ENCODE measurements at regions not wholly inside any gene's neighbourhood (a gene's known extent, or its start where the extent isn't known, plus 50 kb on each side); places are given as distances from the start of the nearest gene placed in this dataset.

- CTCF ChIA-PET: interaction anchor here (0.6 kb wide), 1 partner anchor 15 kb away, joined by 3 read pairs; no protein-coding TSS in a partner anchor
- POLR2A ChIA-PET: no interaction called here
- no peak for TF ChIP-seq CTCF (IDR thresholded peaks at IDR 0.05; ENCODE audit: insufficient read depth, low read length, missing control alignments)
- H3K4me3 ChIP-seq (ENCODE audit: low read depth, low read length): no peak overlapping the region
- DNase-seq (ENCODE audit: low read depth, low spot score): no peak
Observed at GRCh38 chr2:16943279-16943958, 277.8 kb upstream of the CYRIA start.

GRCh38 chr2:16940214-16940613, 274.6 kb upstream of the CYRIA start:
- no peak for DNase-seq (ENCODE audit: low read depth, low spot score)
- no peak overlapping the region for H3K4me3 ChIP-seq (ENCODE audit: low read depth, low read length)
- CTCF ChIA-PET: no interaction called here
- TF ChIP-seq CTCF (IDR thresholded peaks at IDR 0.05; ENCODE audit: insufficient read depth, low read length, missing control alignments): no peak
- POLR2A ChIA-PET: no interaction called here

- no peak for TF ChIP-seq CTCF (IDR thresholded peaks at IDR 0.05; ENCODE audit: insufficient read depth, low read length, missing control alignments)
- H3K4me3 ChIP-seq (ENCODE audit: low read depth, low read length): no peak overlapping the region
- CTCF ChIA-PET: no interaction called here
- POLR2A ChIA-PET: no interaction called here
- no peak for DNase-seq (ENCODE audit: low read depth, low spot score)
Observed at GRCh38 chr2:16939771-16940170, 274.1 kb upstream of the CYRIA start.

GRCh38 chr2:16933355-16933754, 267.7 kb upstream of the CYRIA start:
- POLR2A ChIA-PET: no interaction called here
- TF ChIP-seq CTCF (IDR thresholded peaks at IDR 0.05; ENCODE audit: insufficient read depth, low read length, missing control alignments): no peak
- H3K4me3 ChIP-seq (ENCODE audit: low read depth, low read length): no peak overlapping the region
- DNase-seq (ENCODE audit: low read depth, low spot score): no peak
- CTCF ChIA-PET: no interaction called here

- ChIA-PET CTCF (interaction anchor here (0.6 kb wide), 1 partner anchor 1216 kb away, joined by 3 read pairs; no protein-coding TSS in a partner anchor), POLR2A (no interaction called here)
- no peak for DNase-seq (ENCODE audit: low read depth, low spot score)
- no peak overlapping the region for H3K4me3 ChIP-seq (ENCODE audit: low read depth, low read length)
- no peak for TF ChIP-seq CTCF (IDR thresholded peaks at IDR 0.05; ENCODE audit: insufficient read depth, low read length, missing control alignments)
Observed at GRCh38 chr2:16932826-16933225, 267.2 kb upstream of the CYRIA start.

- CTCF ChIA-PET: no interaction called here
- H3K4me3 ChIP-seq (ENCODE audit: low read depth, low read length): no peak overlapping the region
- no peak for TF ChIP-seq CTCF (IDR thresholded peaks at IDR 0.05; ENCODE audit: insufficient read depth, low read length, missing control alignments)
- POLR2A ChIA-PET: no interaction called here
- no peak for DNase-seq (ENCODE audit: low read depth, low spot score)
Observed at GRCh38 chr2:16931441-16931840, 265.8 kb upstream of the CYRIA start.

Data from AG04449 (cell line).